ENCODE measurements at regions not wholly inside any gene's neighbourhood (a gene's known extent, or its start where the extent isn't known, plus 50 kb on each side); places are given as distances from the start of the nearest gene placed in this dataset.

GRCh38 chr3:79930196-79930595, 162.4 kb upstream of the ROBO1 start:
- no peak overlapping the region for H3K27ac Mint-ChIP-seq
- peaks cover 2% of the 10 kb centered on the region for H3K9me3 Mint-ChIP-seq
- H3K27me3 Mint-ChIP-seq: no peaks in the 10 kb centered on the region

GRCh38 chr3:79928687-79929408, 161.1 kb upstream of the ROBO1 start:
- no peaks in the 10 kb centered on the region for H3K27me3 Mint-ChIP-seq
- DNase-seq: no peak
- no peaks in the 10 kb centered on the region for H3K4me1 Mint-ChIP-seq
- H3K27ac Mint-ChIP-seq: no peak overlapping the region
- no peaks in the 10 kb centered on the region for H3K36me3 Mint-ChIP-seq
- no peak overlapping the region for H3K4me3 Mint-ChIP-seq
- H3K9me3 Mint-ChIP-seq: peaks cover 2% of the 10 kb centered on the region

More at GRCh38 chr3:79930196-79930595, 162.4 kb upstream of the ROBO1 start:
- no peak for DNase-seq
- no peaks in the 10 kb centered on the region for H3K4me1 Mint-ChIP-seq
- no peaks in the 10 kb centered on the region for H3K36me3 Mint-ChIP-seq
- no peak overlapping the region for H3K4me3 Mint-ChIP-seq

GRCh38 chr3:79926522-79926921, 158.7 kb upstream of the ROBO1 start:
- no peak overlapping the region for H3K27ac Mint-ChIP-seq
- peaks cover 5% of the 10 kb centered on the region for H3K9me3 Mint-ChIP-seq
- no peak for DNase-seq
- no peaks in the 10 kb centered on the region for H3K27me3 Mint-ChIP-seq
- no peaks in the 10 kb centered on the region for H3K4me1 Mint-ChIP-seq
- no peaks in the 10 kb centered on the region for H3K36me3 Mint-ChIP-seq
- no peak overlapping the region for H3K4me3 Mint-ChIP-seq

- Mint-ChIP-seq H3K36me3 (no peaks in the 10 kb centered on the region), H3K27ac (no peak overlapping the region), H3K4me3 (no peak overlapping the region), H3K4me1 (no peaks in the 10 kb centered on the region), H3K9me3 (peaks cover 6% of the 10 kb centered on the region), H3K27me3 (no peaks in the 10 kb centered on the region)
- DNase-seq: no peak
Observed at GRCh38 chr3:79922633-79923032, 154.8 kb upstream of the ROBO1 start.

GRCh38 chr3:79917561-79917960, 149.8 kb upstream of the ROBO1 start:
- Mint-ChIP-seq H3K4me1 (no peaks in the 10 kb centered on the region), H3K27ac (no peak overlapping the region), H3K27me3 (no peaks in the 10 kb centered on the region), H3K9me3 (peaks cover 7% of the 10 kb centered on the region), H3K36me3 (no peaks in the 10 kb centered on the region), H3K4me3 (no peak overlapping the region)
- DNase-seq: no peak

- H3K27me3 Mint-ChIP-seq: no peaks in the 10 kb centered on the region
- H3K27ac Mint-ChIP-seq: no peak overlapping the region
- no peak for DNase-seq
Observed at GRCh38 chr3:79910337-79910736, 142.5 kb upstream of the ROBO1 start.

GRCh38 chr3:79906106-79906505, 138.3 kb upstream of the ROBO1 start:
- Mint-ChIP-seq H3K4me1 (no peaks in the 10 kb centered on the region), H3K27ac (no peak overlapping the region), H3K36me3 (no peaks in the 10 kb centered on the region), H3K9me3 (peaks cover under 1% of the 10 kb centered on the region), H3K27me3 (no peaks in the 10 kb centered on the region), H3K4me3 (no peak overlapping the region)
- no peak for DNase-seq

More at GRCh38 chr3:79910337-79910736, 142.5 kb upstream of the ROBO1 start:
- H3K4me3 Mint-ChIP-seq: no peak overlapping the region
- no peaks in the 10 kb centered on the region for H3K36me3 Mint-ChIP-seq
- no peaks in the 10 kb centered on the region for H3K9me3 Mint-ChIP-seq
- H3K4me1 Mint-ChIP-seq: no peaks in the 10 kb centered on the region

GRCh38 chr3:79902151-79902550, 134.4 kb upstream of the ROBO1 start:
- Mint-ChIP-seq H3K27me3 (no peaks in the 10 kb centered on the region), H3K27ac (no peak overlapping the region), H3K4me3 (no peak overlapping the region), H3K36me3 (no peaks in the 10 kb centered on the region), H3K9me3 (peaks cover 5% of the 10 kb centered on the region), H3K4me1 (no peaks in the 10 kb centered on the region)
- no peak for DNase-seq

- Mint-ChIP-seq H3K36me3 (no peaks in the 10 kb centered on the region), H3K27ac (no peak overlapping the region), H3K27me3 (no peaks in the 10 kb centered on the region), H3K4me1 (no peaks in the 10 kb centered on the region), H3K4me3 (no peak overlapping the region), H3K9me3 (peaks cover 6% of the 10 kb centered on the region)
- no peak for DNase-seq
Observed at GRCh38 chr3:79898907-79899306, 131.1 kb upstream of the ROBO1 start.

GRCh38 chr3:79896086-79896485, 128.3 kb upstream of the ROBO1 start:
- H3K9me3 Mint-ChIP-seq: peaks cover 5% of the 10 kb centered on the region
- H3K27ac Mint-ChIP-seq: no peak overlapping the region
- H3K4me1 Mint-ChIP-seq: no peaks in the 10 kb centered on the region
- no peaks in the 10 kb centered on the region for H3K36me3 Mint-ChIP-seq
- no peak for DNase-seq
- H3K4me3 Mint-ChIP-seq: no peak overlapping the region
- H3K27me3 Mint-ChIP-seq: no peaks in the 10 kb centered on the region

GRCh38 chr3:79887213-79887612, 119.4 kb upstream of the ROBO1 start:
- no peaks in the 10 kb centered on the region for H3K27me3 Mint-ChIP-seq
- DNase-seq: no peak
- no peaks in the 10 kb centered on the region for H3K4me1 Mint-ChIP-seq
- H3K4me3 Mint-ChIP-seq: no peak overlapping the region
- H3K9me3 Mint-ChIP-seq: no peaks in the 10 kb centered on the region
- H3K27ac Mint-ChIP-seq: no peak overlapping the region
- H3K36me3 Mint-ChIP-seq: no peaks in the 10 kb centered on the region

GRCh38 chr3:79886204-79886603, 118.4 kb upstream of the ROBO1 start:
- no peaks in the 10 kb centered on the region for H3K9me3 Mint-ChIP-seq
- H3K27me3 Mint-ChIP-seq: no peaks in the 10 kb centered on the region
- H3K27ac Mint-ChIP-seq: no peak overlapping the region
- DNase-seq: no peak
- no peaks in the 10 kb centered on the region for H3K36me3 Mint-ChIP-seq
- no peak overlapping the region for H3K4me3 Mint-ChIP-seq
- no peaks in the 10 kb centered on the region for H3K4me1 Mint-ChIP-seq

- peaks cover 3% of the 10 kb centered on the region for H3K9me3 Mint-ChIP-seq
- H3K4me3 Mint-ChIP-seq: no peak overlapping the region
- no peaks in the 10 kb centered on the region for H3K4me1 Mint-ChIP-seq
- no peaks in the 10 kb centered on the region for H3K36me3 Mint-ChIP-seq
- no peak overlapping the region for H3K27ac Mint-ChIP-seq
- DNase-seq: no peak
- H3K27me3 Mint-ChIP-seq: no peaks in the 10 kb centered on the region
Observed at GRCh38 chr3:79885407-79885806, 117.6 kb upstream of the ROBO1 start.

- no peaks in the 10 kb centered on the region for H3K36me3 Mint-ChIP-seq
- peaks cover 3% of the 10 kb centered on the region for H3K9me3 Mint-ChIP-seq
- H3K4me3 Mint-ChIP-seq: no peak overlapping the region
- no peaks in the 10 kb centered on the region for H3K27me3 Mint-ChIP-seq
- no peak for DNase-seq
- H3K27ac Mint-ChIP-seq: no peak overlapping the region
- no peaks in the 10 kb centered on the region for H3K4me1 Mint-ChIP-seq
Observed at GRCh38 chr3:79884354-79884753, 116.6 kb upstream of the ROBO1 start.

GRCh38 chr3:79881431-79881830, 113.6 kb upstream of the ROBO1 start:
- Mint-ChIP-seq H3K4me3 (no peak overlapping the region), H3K27ac (no peak overlapping the region), H3K4me1 (no peaks in the 10 kb centered on the region), H3K36me3 (no peaks in the 10 kb centered on the region), H3K9me3 (peaks cover 5% of the 10 kb centered on the region), H3K27me3 (no peaks in the 10 kb centered on the region)
- DNase-seq: no peak

- Mint-ChIP-seq H3K27ac (no peak overlapping the region), H3K27me3 (no peaks in the 10 kb centered on the region), H3K4me1 (no peaks in the 10 kb centered on the region), H3K36me3 (no peaks in the 10 kb centered on the region), H3K4me3 (no peak overlapping the region), H3K9me3 (peaks cover 7% of the 10 kb centered on the region)
- DNase-seq: no peak
Observed at GRCh38 chr3:79878708-79879107, 110.9 kb upstream of the ROBO1 start.
